RPMI7951 (cell line): ENCODE measurements at regions not wholly inside any gene's neighbourhood (a gene's known extent, or its start where the extent isn't known, plus 50 kb on each side); places are given as distances from the start of the nearest gene placed in this dataset.
A peak's percentile ranks its signal among the peaks of the same experiment; 100 is the strongest.

ENCODE experiments used
- DNase-seq: peaks from one replicate; pipeline ENCODE4 v3.0.0-alpha.2; 2012; ENCODE audit warnings: low read depth

- DNase-seq: peak; percentile 64
These were observed 363.6 kb downstream of the LPIN1 start for GRCh38 chr2:12110074-12110473.

GRCh38 chr2:12110481-12110880 lies 364.0 kb downstream of the LPIN1 start:
- no peak for DNase-seq

GRCh38 chr2:12113412-12113811 lies 367.0 kb downstream of the LPIN1 start:
- DNase-seq: no peak

- DNase-seq: no peak
These were observed 368.4 kb downstream of the LPIN1 start for GRCh38 chr2:12114816-12115215.

- no peak for DNase-seq
These were observed 369.9 kb downstream of the LPIN1 start for GRCh38 chr2:12116228-12116750.

- DNase-seq: peak; percentile 85
These were observed 373.4 kb downstream of the LPIN1 start for GRCh38 chr2:12119841-12120240.

GRCh38 chr2:12120281-12121150 lies 374.1 kb downstream of the LPIN1 start:
- DNase-seq: peak; percentile 91

- no peak for DNase-seq
These were observed 378.4 kb downstream of the LPIN1 start for GRCh38 chr2:12124790-12125189.

GRCh38 chr2:12126318-12126717 lies 379.9 kb downstream of the LPIN1 start:
- no peak for DNase-seq

- DNase-seq: no peak
These were observed 381.2 kb downstream of the LPIN1 start for GRCh38 chr2:12127638-12128037.

GRCh38 chr2:12131975-12132374 lies 385.5 kb downstream of the LPIN1 start:
- DNase-seq: no peak

GRCh38 chr2:12141618-12142258 lies 395.3 kb downstream of the LPIN1 start:
- DNase-seq: no peak

- DNase-seq: peak; percentile 22
These were observed 405.3 kb downstream of the LPIN1 start for GRCh38 chr2:12151716-12152115.

- DNase-seq: no peak
These were observed 406.5 kb downstream of the LPIN1 start for GRCh38 chr2:12152888-12153287.

- peak; percentile 91 for DNase-seq
These were observed 409.0 kb downstream of the LPIN1 start for GRCh38 chr2:12155303-12156051.

GRCh38 chr2:12156349-12156748 lies 409.9 kb downstream of the LPIN1 start:
- no peak for DNase-seq

GRCh38 chr2:12161085-12161484 lies 414.7 kb downstream of the LPIN1 start:
- DNase-seq: no peak

GRCh38 chr2:12162269-12163247 lies 416.1 kb downstream of the LPIN1 start:
- DNase-seq: no peak

- no peak for DNase-seq
These were observed 417.4 kb downstream of the LPIN1 start for GRCh38 chr2:12163866-12164265.

- DNase-seq: no peak
These were observed 418.3 kb downstream of the LPIN1 start for GRCh38 chr2:12164689-12165088.
